PC-9 (cell line): ENCODE measurements at regions not wholly inside any gene's neighbourhood (a gene's known extent, or its start where the extent isn't known, plus 50 kb on each side); places are given as distances from the start of the nearest gene placed in this dataset.

Experiments
- EZH2 ChIP-seq: fragments of 200-600 bp; sonication (generic); IDR thresholded peaks from 2 replicates; pipeline ENCODE4 v1.8.0; 2017; ENCODE audit warnings: antibody characterized with exemption, low read depth
- TF ChIP-seq, protein P1 (sequence below): fragments of 200-600 bp; sonication (generic); conservative IDR thresholded peaks from 2 replicates; pipeline ENCODE4 v1.6.1; 2017; ENCODE audit warnings: mixed run types, antibody characterized with exemption, mild to moderate bottlenecking, moderate library complexity

DNA sequence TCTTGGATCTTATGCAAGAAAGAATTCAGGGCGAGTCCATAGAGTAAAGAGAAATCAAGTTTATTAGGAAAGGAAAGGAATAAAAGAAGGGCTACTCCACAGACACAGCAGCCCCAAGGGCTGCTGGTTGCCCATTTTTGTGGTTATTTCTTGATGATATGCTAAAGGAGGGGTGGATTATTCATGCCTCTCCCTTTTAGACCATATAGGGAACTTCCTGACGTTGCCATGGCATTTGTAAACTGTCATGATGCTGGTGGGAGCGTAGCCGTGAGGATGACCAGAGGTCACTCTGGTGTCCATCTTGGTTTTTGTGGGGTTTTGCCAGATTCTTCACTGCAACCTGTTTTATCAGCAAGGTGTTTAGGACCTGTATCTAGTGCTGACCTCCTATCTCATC is 115.4 kb upstream of the CARD11 start:
- TF ChIP-seq EZH2: no peak
- TF ChIP-seq, protein P1, sequence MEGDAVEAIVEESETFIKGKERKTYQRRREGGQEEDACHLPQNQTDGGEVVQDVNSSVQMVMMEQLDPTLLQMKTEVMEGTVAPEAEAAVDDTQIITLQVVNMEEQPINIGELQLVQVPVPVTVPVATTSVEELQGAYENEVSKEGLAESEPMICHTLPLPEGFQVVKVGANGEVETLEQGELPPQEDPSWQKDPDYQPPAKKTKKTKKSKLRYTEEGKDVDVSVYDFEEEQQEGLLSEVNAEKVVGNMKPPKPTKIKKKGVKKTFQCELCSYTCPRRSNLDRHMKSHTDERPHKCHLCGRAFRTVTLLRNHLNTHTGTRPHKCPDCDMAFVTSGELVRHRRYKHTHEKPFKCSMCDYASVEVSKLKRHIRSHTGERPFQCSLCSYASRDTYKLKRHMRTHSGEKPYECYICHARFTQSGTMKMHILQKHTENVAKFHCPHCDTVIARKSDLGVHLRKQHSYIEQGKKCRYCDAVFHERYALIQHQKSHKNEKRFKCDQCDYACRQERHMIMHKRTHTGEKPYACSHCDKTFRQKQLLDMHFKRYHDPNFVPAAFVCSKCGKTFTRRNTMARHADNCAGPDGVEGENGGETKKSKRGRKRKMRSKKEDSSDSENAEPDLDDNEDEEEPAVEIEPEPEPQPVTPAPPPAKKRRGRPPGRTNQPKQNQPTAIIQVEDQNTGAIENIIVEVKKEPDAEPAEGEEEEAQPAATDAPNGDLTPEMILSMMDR: no peak
